Peyer's patch (tissue), 4 donors: ENCODE measurements at regions not wholly inside any gene's neighbourhood (a gene's known extent, or its start where the extent isn't known, plus 50 kb on each side); places are given as distances from the start of the nearest gene placed in this dataset.
"Not testable (repeated sequence)": the region's sequence is repeated elsewhere in the genome, so short reads cannot be mapped to it uniquely, and the experiment has no call there.

Experiments used
- POLR2A ChIP-seq, 2 donors: fragments of 450-650 bp; IDR thresholded peaks; one replicate each; pipeline ENCODE4 v1.5.1; 2017; ENCODE audit warnings: antibody characterized with exemption in 2 of 2, mild to moderate bottlenecking in 2 of 2, moderate library complexity in 2 of 2
- TF ChIP-seq, protein P1 (sequence below), 6 experiments: fragments of 450-650 bp in 4 of 6; fragments of 200-600 bp in 2 of 6; sonication (generic) in 1 of 6; IDR thresholded peaks; one replicate each; pipeline ENCODE4 v1.5.1; 2017 to 2019; ENCODE audit warnings: antibody characterized with exemption in 6 of 6, mild to moderate bottlenecking in 3 of 6, moderate library complexity in 1 of 6

DNA sequence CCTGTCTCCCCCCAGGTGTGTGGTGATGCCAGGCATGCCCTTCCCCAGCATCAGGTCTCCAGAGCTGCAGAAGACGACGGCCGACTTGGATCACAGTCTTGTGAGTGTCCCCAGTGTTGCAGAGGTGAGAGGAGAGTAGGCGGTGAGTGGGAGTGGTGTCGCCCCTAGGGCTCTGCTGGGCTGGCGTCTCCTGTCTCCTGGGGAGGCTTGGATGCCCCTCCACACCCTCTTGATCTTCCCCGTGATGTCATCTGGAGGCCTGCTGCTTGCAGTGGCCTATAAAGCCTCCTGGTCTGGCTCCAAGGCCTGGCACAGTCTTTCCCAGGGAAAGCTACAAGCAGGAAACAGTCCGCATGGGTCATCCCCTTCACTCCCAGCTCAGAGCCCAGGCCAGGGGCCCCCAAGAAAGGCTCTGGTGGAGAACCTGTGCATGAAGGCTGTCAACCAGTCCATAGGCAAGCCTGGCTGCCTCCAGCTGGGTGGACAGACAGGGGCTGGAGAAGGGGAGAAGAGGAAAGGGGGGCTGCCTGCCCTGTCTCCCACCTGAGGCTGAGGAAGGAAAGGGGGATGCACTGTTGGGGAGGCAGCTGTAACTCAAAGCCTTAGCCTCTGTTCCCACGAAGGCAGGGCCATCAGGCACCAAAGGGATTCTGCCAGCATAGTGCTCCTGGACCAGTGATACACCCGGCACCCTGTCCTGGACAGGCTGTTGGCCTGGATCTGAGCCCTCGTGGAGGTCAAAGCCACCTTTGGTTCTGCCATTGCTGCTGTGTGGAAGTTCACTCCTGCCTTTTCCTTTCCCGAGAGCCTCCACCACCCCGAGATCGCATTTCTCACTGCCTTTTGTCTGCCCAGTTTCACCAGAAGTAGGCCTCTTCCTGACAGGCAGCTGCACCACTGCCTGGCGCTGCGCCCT lies 53.6 kb upstream of the IQSEC3 start:
- TF ChIP-seq, protein P1, sequence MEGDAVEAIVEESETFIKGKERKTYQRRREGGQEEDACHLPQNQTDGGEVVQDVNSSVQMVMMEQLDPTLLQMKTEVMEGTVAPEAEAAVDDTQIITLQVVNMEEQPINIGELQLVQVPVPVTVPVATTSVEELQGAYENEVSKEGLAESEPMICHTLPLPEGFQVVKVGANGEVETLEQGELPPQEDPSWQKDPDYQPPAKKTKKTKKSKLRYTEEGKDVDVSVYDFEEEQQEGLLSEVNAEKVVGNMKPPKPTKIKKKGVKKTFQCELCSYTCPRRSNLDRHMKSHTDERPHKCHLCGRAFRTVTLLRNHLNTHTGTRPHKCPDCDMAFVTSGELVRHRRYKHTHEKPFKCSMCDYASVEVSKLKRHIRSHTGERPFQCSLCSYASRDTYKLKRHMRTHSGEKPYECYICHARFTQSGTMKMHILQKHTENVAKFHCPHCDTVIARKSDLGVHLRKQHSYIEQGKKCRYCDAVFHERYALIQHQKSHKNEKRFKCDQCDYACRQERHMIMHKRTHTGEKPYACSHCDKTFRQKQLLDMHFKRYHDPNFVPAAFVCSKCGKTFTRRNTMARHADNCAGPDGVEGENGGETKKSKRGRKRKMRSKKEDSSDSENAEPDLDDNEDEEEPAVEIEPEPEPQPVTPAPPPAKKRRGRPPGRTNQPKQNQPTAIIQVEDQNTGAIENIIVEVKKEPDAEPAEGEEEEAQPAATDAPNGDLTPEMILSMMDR (IDR thresholded peaks at IDR 0.05), result not testable (repeated sequence)
- TF ChIP-seq POLR2A (IDR thresholded peaks at IDR 0.05), result not testable (repeated sequence)
